ENCODE measurements at regions not wholly inside any gene's neighbourhood (a gene's known extent, or its start where the extent isn't known, plus 50 kb on each side); places are given as distances from the start of the nearest gene placed in this dataset.

DNA sequence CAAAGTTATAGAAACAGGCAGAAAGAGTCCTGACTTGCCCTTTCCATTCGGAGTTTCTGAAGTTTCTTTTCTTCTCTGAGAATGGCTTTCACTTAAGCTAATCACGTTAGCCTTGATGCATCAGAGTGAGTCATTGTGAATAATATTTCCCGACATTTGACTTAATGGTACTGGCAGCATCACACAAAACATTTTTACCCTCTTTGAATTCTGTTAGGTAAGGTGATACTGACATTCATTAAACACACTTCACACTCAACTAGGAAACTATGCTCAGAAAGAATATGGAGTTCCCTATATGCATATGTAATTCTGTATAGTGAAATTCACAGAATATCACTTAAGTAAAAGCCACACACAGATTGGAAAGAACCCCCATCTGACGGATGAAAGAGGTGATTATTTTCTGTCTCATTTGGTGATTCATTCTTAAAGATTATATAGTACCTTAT is 120.8 kb upstream of the ARHGAP20 start:
- Histone ChIP-seq H3K27me3 (ENCODE audit: control insufficient read depth in 1 of 2, insufficient read depth in 2 of 2, low read length in 2 of 2) (no peaks in the 10 kb centered on the region), H3K36me3 (ENCODE audit: control insufficient read depth in 1 of 2, insufficient read depth in 2 of 2, low read length in 2 of 2) (no peaks in the 10 kb centered on the region), H3K4me1 (ENCODE audit: control insufficient read depth in 1 of 2, insufficient read depth in 2 of 2, low read length in 2 of 2) (no peaks in the 10 kb centered on the region), H3K4me3 (ENCODE audit: low read depth in 1 of 2, low read length in 2 of 2) (no peak overlapping the region), H3K9ac (ENCODE audit: low read depth in 1 of 2, low read length in 2 of 2) (no peak overlapping the region), H3K27ac (ENCODE audit: low read depth, low read length) (no peak overlapping the region), H3K9me3 (ENCODE audit: control insufficient read depth in 1 of 2, low read length in 2 of 2) (no peaks in the 10 kb centered on the region)

DNA sequence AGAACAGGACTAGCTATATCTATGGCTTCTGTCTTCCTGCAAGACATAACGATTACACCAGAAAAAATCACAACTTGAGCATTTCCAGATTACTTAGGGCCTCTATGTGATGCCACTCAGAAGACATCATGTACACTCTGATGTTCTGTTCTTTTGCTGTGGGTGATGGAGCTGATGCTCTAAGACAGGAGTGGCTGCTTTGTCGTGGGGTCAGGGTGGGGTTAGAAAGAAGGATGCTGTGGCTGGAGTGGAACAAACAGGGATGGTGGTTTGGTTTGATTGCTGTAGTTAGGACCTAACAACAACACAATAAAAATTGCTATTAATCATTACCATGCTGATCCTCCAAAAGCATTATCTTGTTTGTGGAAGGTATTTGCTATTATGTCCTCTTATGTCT is 120.3 kb upstream of the ARHGAP20 start:
- Histone ChIP-seq H3K27ac (ENCODE audit: low read depth, low read length) (no peak overlapping the region), H3K36me3 (ENCODE audit: control insufficient read depth in 1 of 2, insufficient read depth in 2 of 2, low read length in 2 of 2) (no peaks in the 10 kb centered on the region), H3K4me1 (ENCODE audit: control insufficient read depth in 1 of 2, insufficient read depth in 2 of 2, low read length in 2 of 2) (no peaks in the 10 kb centered on the region), H3K9me3 (ENCODE audit: control insufficient read depth in 1 of 2, low read length in 2 of 2) (no peaks in the 10 kb centered on the region), H3K9ac (ENCODE audit: low read depth in 1 of 2, low read length in 2 of 2) (no peak overlapping the region), H3K27me3 (ENCODE audit: control insufficient read depth in 1 of 2, insufficient read depth in 2 of 2, low read length in 2 of 2) (no peaks in the 10 kb centered on the region), H3K4me3 (ENCODE audit: low read depth in 1 of 2, low read length in 2 of 2) (no peak overlapping the region)

DNA sequence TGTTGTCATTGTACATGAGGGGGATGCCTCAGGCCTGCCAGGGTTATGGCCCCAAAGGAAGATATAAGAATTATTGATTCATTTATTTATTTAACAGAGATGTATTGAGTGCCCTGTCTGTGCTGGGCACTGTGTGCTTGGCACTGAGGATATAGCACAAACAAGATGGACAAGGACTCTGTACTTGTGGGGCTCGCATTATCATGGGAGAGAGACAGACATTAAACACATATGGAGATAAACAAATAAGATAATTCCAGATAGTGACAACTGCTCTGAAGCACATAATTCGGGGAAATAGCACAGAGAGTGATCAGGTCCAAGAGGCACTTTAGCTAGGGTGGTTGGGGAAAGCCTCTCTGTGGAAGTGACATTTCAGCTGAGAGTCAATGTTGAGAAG is 119.8 kb upstream of the ARHGAP20 start:
- Histone ChIP-seq H3K36me3 (ENCODE audit: control insufficient read depth in 1 of 2, insufficient read depth in 2 of 2, low read length in 2 of 2) (no peaks in the 10 kb centered on the region), H3K9ac (ENCODE audit: low read depth in 1 of 2, low read length in 2 of 2) (no peak overlapping the region), H3K4me3 (ENCODE audit: low read depth in 1 of 2, low read length in 2 of 2) (no peak overlapping the region), H3K27me3 (ENCODE audit: control insufficient read depth in 1 of 2, insufficient read depth in 2 of 2, low read length in 2 of 2) (no peaks in the 10 kb centered on the region), H3K27ac (ENCODE audit: low read depth, low read length) (no peak overlapping the region), H3K4me1 (ENCODE audit: control insufficient read depth in 1 of 2, insufficient read depth in 2 of 2, low read length in 2 of 2) (no peaks in the 10 kb centered on the region), H3K9me3 (ENCODE audit: control insufficient read depth in 1 of 2, low read length in 2 of 2) (no peaks in the 10 kb centered on the region)

GRCh38 chr11:110830747-110831146 is 118.5 kb upstream of the ARHGAP20 start:
- H3K36me3 ChIP-seq (ENCODE audit: control insufficient read depth in 1 of 2, insufficient read depth in 2 of 2, low read length in 2 of 2): no peaks in the 10 kb centered on the region
- no peak overlapping the region for H3K9ac ChIP-seq (ENCODE audit: low read depth in 1 of 2, low read length in 2 of 2)
- no peaks in the 10 kb centered on the region for H3K9me3 ChIP-seq (ENCODE audit: control insufficient read depth in 1 of 2, low read length in 2 of 2)
- no peak overlapping the region for H3K27ac ChIP-seq (ENCODE audit: low read depth, low read length)
- H3K4me1 ChIP-seq (ENCODE audit: control insufficient read depth in 1 of 2, insufficient read depth in 2 of 2, low read length in 2 of 2): no peaks in the 10 kb centered on the region
- no peak overlapping the region for H3K4me3 ChIP-seq (ENCODE audit: low read depth in 1 of 2, low read length in 2 of 2)
- no peaks in the 10 kb centered on the region for H3K27me3 ChIP-seq (ENCODE audit: control insufficient read depth in 1 of 2, insufficient read depth in 2 of 2, low read length in 2 of 2)

DNA sequence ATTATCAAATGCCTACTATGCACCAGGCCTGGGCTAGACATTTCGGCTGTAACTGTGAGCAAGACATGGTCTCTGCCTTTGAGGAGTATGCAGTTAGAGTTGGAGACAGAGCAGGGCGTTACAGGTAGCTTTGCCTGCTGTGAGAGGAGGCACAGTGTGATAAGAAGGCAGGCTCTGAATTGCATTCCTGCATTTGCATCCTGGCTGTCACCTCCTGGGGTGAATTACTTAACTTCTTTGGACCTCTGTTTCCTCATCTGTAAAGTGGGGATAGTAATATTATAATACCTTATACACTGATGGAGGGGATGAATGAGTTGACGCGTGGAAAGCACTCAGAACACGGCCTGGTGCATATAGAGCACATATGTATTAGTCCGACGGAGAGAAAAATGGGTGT is 118.1 kb upstream of the ARHGAP20 start:
- no peaks in the 10 kb centered on the region for H3K9me3 ChIP-seq (ENCODE audit: control insufficient read depth in 1 of 2, low read length in 2 of 2)
- H3K4me1 ChIP-seq (ENCODE audit: control insufficient read depth in 1 of 2, insufficient read depth in 2 of 2, low read length in 2 of 2): no peaks in the 10 kb centered on the region
- H3K27ac ChIP-seq (ENCODE audit: low read depth, low read length): no peak overlapping the region
- no peak overlapping the region for H3K9ac ChIP-seq (ENCODE audit: low read depth in 1 of 2, low read length in 2 of 2)
- H3K36me3 ChIP-seq (ENCODE audit: control insufficient read depth in 1 of 2, insufficient read depth in 2 of 2, low read length in 2 of 2): no peaks in the 10 kb centered on the region
- no peak overlapping the region for H3K4me3 ChIP-seq (ENCODE audit: low read depth in 1 of 2, low read length in 2 of 2)
- no peaks in the 10 kb centered on the region for H3K27me3 ChIP-seq (ENCODE audit: control insufficient read depth in 1 of 2, insufficient read depth in 2 of 2, low read length in 2 of 2)

- Histone ChIP-seq H3K27ac (ENCODE audit: low read depth, low read length) (no peak overlapping the region), H3K4me3 (ENCODE audit: low read depth in 1 of 2, low read length in 2 of 2) (no peak overlapping the region), H3K36me3 (ENCODE audit: control insufficient read depth in 1 of 2, insufficient read depth in 2 of 2, low read length in 2 of 2) (no peaks in the 10 kb centered on the region), H3K27me3 (ENCODE audit: control insufficient read depth in 1 of 2, insufficient read depth in 2 of 2, low read length in 2 of 2) (no peaks in the 10 kb centered on the region), H3K9ac (ENCODE audit: low read depth in 1 of 2, low read length in 2 of 2) (no peak overlapping the region), H3K4me1 (ENCODE audit: control insufficient read depth in 1 of 2, insufficient read depth in 2 of 2, low read length in 2 of 2) (no peaks in the 10 kb centered on the region), H3K9me3 (ENCODE audit: control insufficient read depth in 1 of 2, low read length in 2 of 2) (no peaks in the 10 kb centered on the region)
These were observed 117.6 kb upstream of the ARHGAP20 start for GRCh38 chr11:110829873-110830272.

GRCh38 chr11:110828086-110828485 is 115.8 kb upstream of the ARHGAP20 start:
- H3K36me3 ChIP-seq (ENCODE audit: control insufficient read depth in 1 of 2, insufficient read depth in 2 of 2, low read length in 2 of 2): no peaks in the 10 kb centered on the region
- no peaks in the 10 kb centered on the region for H3K27me3 ChIP-seq (ENCODE audit: control insufficient read depth in 1 of 2, insufficient read depth in 2 of 2, low read length in 2 of 2)
- H3K4me3 ChIP-seq (ENCODE audit: low read depth in 1 of 2, low read length in 2 of 2): no peak overlapping the region
- no peaks in the 10 kb centered on the region for H3K9me3 ChIP-seq (ENCODE audit: control insufficient read depth in 1 of 2, low read length in 2 of 2)
- no peak overlapping the region for H3K9ac ChIP-seq (ENCODE audit: low read depth in 1 of 2, low read length in 2 of 2)
- no peak overlapping the region for H3K27ac ChIP-seq (ENCODE audit: low read depth, low read length)
- H3K4me1 ChIP-seq (ENCODE audit: control insufficient read depth in 1 of 2, insufficient read depth in 2 of 2, low read length in 2 of 2): no peaks in the 10 kb centered on the region

- Histone ChIP-seq H3K4me1 (ENCODE audit: control insufficient read depth in 1 of 2, insufficient read depth in 2 of 2, low read length in 2 of 2) (no peaks in the 10 kb centered on the region), H3K4me3 (ENCODE audit: low read depth in 1 of 2, low read length in 2 of 2) (no peak overlapping the region), H3K27me3 (ENCODE audit: control insufficient read depth in 1 of 2, insufficient read depth in 2 of 2, low read length in 2 of 2) (no peaks in the 10 kb centered on the region), H3K9me3 (ENCODE audit: control insufficient read depth in 1 of 2, low read length in 2 of 2) (no peaks in the 10 kb centered on the region), H3K9ac (ENCODE audit: low read depth in 1 of 2, low read length in 2 of 2) (no peak overlapping the region), H3K27ac (ENCODE audit: low read depth, low read length) (no peak overlapping the region), H3K36me3 (ENCODE audit: control insufficient read depth in 1 of 2, insufficient read depth in 2 of 2, low read length in 2 of 2) (no peaks in the 10 kb centered on the region)
These were observed 115.0 kb upstream of the ARHGAP20 start for GRCh38 chr11:110827276-110827675.

- H3K36me3 ChIP-seq (ENCODE audit: control insufficient read depth in 1 of 2, insufficient read depth in 2 of 2, low read length in 2 of 2): no peaks in the 10 kb centered on the region
- no peak overlapping the region for H3K9ac ChIP-seq (ENCODE audit: low read depth in 1 of 2, low read length in 2 of 2)
- H3K4me1 ChIP-seq (ENCODE audit: control insufficient read depth in 1 of 2, insufficient read depth in 2 of 2, low read length in 2 of 2): no peaks in the 10 kb centered on the region
- H3K4me3 ChIP-seq (ENCODE audit: low read depth in 1 of 2, low read length in 2 of 2): no peak overlapping the region
- H3K27ac ChIP-seq (ENCODE audit: low read depth, low read length): no peak overlapping the region
- no peaks in the 10 kb centered on the region for H3K27me3 ChIP-seq (ENCODE audit: control insufficient read depth in 1 of 2, insufficient read depth in 2 of 2, low read length in 2 of 2)
- H3K9me3 ChIP-seq (ENCODE audit: control insufficient read depth in 1 of 2, low read length in 2 of 2): no peaks in the 10 kb centered on the region
These were observed 112.8 kb upstream of the ARHGAP20 start for GRCh38 chr11:110824912-110825620.

- Histone ChIP-seq H3K36me3 (ENCODE audit: control insufficient read depth in 1 of 2, insufficient read depth in 2 of 2, low read length in 2 of 2) (no peaks in the 10 kb centered on the region), H3K9me3 (ENCODE audit: control insufficient read depth in 1 of 2, low read length in 2 of 2) (no peaks in the 10 kb centered on the region), H3K27ac (ENCODE audit: low read depth, low read length) (no peak overlapping the region), H3K9ac (ENCODE audit: low read depth in 1 of 2, low read length in 2 of 2) (no peak overlapping the region), H3K4me3 (ENCODE audit: low read depth in 1 of 2, low read length in 2 of 2) (no peak overlapping the region), H3K4me1 (ENCODE audit: control insufficient read depth in 1 of 2, insufficient read depth in 2 of 2, low read length in 2 of 2) (no peaks in the 10 kb centered on the region), H3K27me3 (ENCODE audit: control insufficient read depth in 1 of 2, insufficient read depth in 2 of 2, low read length in 2 of 2) (no peaks in the 10 kb centered on the region)
These were observed 105.9 kb upstream of the ARHGAP20 start for GRCh38 chr11:110818032-110818687.
